SH-SY5Y (cell line): ENCODE measurements at regions not wholly inside any gene's neighbourhood (a gene's known extent, or its start where the extent isn't known, plus 50 kb on each side); places are given as distances from the start of the nearest gene placed in this dataset.

Experiments used
- GATA2 ChIP-seq: IDR thresholded peaks from 2 replicates; pipeline ENCODE4 v1.6.1; 2011; ENCODE audit warnings: mild to moderate bottlenecking, low read depth, low read length
- GATA3 ChIP-seq: IDR thresholded peaks from 2 replicates; pipeline ENCODE4 v1.6.1; 2011; ENCODE audit warnings: low read depth, mild to moderate bottlenecking, low read length, moderate library complexity

DNA sequence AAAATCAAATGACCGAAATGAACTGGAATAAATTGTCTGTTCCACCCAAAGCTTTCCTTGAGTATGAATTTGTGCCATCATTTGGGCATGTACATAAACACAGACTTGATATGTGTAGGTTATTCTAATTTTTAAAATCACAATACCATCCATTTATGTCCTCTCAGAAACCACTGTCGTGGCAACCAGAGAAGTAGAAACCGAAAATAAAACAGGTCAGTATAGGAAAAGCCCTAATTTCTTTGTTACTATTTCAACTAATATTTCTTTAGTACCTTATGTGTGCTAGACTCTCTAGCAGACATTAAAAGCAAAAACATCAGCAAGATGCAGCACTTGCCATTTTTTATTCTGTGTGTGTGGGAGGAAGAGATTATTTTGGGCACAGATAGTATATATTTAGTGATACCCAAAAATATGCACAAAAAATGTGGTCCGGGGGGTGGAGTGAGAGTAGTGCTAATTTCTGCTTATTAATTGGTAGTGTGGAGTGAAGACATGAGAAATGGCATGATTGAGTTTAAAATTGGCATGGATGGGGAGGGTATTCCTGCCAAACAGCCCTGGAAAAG, 130.8 kb upstream of the CNTN1 start:
- no peak for TF ChIP-seq GATA3
- TF ChIP-seq GATA2: no peak
